Thyroid gland (tissue), 4 donors: ENCODE measurements at regions not wholly inside any gene's neighbourhood (a gene's known extent, or its start where the extent isn't known, plus 50 kb on each side); places are given as distances from the start of the nearest gene placed in this dataset.

ENCODE experiments used
- DNase-seq, 2 donors: peaks; one replicate each; pipeline ENCODE4 v3.0.0-alpha.2; 2019
- H3K27ac ChIP-seq, 3 donors: fragments of 200-600 bp; sonication (generic); 1 replicate in 2 of 3; 2 replicates in 1 of 3; pipeline ENCODE4 v1.5.1; 2016 to 2019; ENCODE audit warnings: mild to moderate bottlenecking in 1 of 3, moderate library complexity in 1 of 3
- H3K27me3 ChIP-seq: fragments of 200-600 bp; sonication (generic); one replicate; pipeline ENCODE4 v1.5.1; 2019
- H3K36me3 ChIP-seq, 2 donors: fragments of 200-600 bp; sonication (generic); one replicate each; pipeline ENCODE4 v1.5.1; 2016 to 2019
- H3K4me1 ChIP-seq, 2 donors: fragments of 200-600 bp; sonication (generic); one replicate each; pipeline ENCODE4 v1.5.1; 2017 to 2019
- H3K4me3 ChIP-seq, 3 donors: fragments of 200-600 bp; sonication (generic); replicated peaks in 1 of 3; 1 replicate in 2 of 3; 2 replicates in 1 of 3; pipeline ENCODE4 v1.5.1; 2016; ENCODE audit warnings: mild to moderate bottlenecking in 1 of 3
- H3K9me3 ChIP-seq: fragments of 200-600 bp; sonication (generic); one replicate; pipeline ENCODE4 v1.5.1; 2017
- POLR2A ChIP-seq, 2 donors: fragments of 450-650 bp; IDR thresholded peaks; one replicate each; pipeline ENCODE4 v1.6.1; 2017; ENCODE audit warnings: antibody characterized with exemption in 2 of 2, mild to moderate bottlenecking in 2 of 2, moderate library complexity in 1 of 2
- WGBS, 2 donors: methylation state at CpG; one replicate each; pipeline ENCODE4 v1.1.5; 2017; 5-methylcytosine and 5-hydroxymethylcytosine counted together
- intact Hi-C: fragments of 100-400 bp; cut with DNase I; formaldehyde crosslinking; loops from one replicate; pipeline ENCODE4 v1.15.1; 2023
- TF ChIP-seq, protein P1 (sequence below), 6 experiments: fragments of 200-600 bp in 3 of 6; fragments of 450-650 bp in 3 of 6; sonication (generic) in 3 of 6; IDR thresholded peaks; one replicate each; pipeline ENCODE4 v1.5.1; 2016 to 2019; ENCODE audit warnings: antibody characterized with exemption in 6 of 6, mild to moderate bottlenecking in 2 of 6, inconsistent platforms in 1 of 6, moderate library complexity in 1 of 6

DNA sequence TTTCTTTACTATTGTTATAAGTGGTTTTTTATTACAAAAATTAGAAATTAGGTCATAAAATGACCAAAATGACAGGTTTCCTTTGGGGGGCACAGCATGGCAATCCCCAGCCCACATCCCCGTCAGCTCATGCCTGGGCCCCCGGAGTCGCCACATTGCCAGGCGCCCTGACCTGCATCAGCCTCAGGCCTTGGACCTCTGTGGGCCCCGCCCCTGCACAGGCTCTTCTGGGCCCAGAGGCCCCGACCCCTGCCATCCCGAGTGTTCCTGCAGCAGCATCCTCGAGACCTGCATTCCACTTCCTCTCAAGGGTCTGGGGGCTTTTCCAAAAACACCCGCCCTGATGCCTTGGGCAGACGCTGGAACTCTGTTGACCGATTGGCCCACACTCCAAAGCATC is 391.1 kb upstream of the MGMT start:
- WGBS, 2 donors = 83 to 94% methylated on average over 11 of the region's 11 CpGs
- DNase-seq = no peak
- intact Hi-C loops = no loop called here
- Histone ChIP-seq H3K27me3 (no peaks in the 10 kb centered on the region), H3K9me3 (no peaks in the 10 kb centered on the region), H3K4me3 (no peak overlapping the region), H3K36me3 (no peaks in the 10 kb centered on the region), H3K27ac (no peak overlapping the region), H3K4me1 (no peaks in the 10 kb centered on the region)
- TF ChIP-seq, protein P1, sequence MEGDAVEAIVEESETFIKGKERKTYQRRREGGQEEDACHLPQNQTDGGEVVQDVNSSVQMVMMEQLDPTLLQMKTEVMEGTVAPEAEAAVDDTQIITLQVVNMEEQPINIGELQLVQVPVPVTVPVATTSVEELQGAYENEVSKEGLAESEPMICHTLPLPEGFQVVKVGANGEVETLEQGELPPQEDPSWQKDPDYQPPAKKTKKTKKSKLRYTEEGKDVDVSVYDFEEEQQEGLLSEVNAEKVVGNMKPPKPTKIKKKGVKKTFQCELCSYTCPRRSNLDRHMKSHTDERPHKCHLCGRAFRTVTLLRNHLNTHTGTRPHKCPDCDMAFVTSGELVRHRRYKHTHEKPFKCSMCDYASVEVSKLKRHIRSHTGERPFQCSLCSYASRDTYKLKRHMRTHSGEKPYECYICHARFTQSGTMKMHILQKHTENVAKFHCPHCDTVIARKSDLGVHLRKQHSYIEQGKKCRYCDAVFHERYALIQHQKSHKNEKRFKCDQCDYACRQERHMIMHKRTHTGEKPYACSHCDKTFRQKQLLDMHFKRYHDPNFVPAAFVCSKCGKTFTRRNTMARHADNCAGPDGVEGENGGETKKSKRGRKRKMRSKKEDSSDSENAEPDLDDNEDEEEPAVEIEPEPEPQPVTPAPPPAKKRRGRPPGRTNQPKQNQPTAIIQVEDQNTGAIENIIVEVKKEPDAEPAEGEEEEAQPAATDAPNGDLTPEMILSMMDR (IDR thresholded peaks at IDR 0.05) = no peak
- TF ChIP-seq POLR2A (IDR thresholded peaks at IDR 0.05) = no peak

DNA sequence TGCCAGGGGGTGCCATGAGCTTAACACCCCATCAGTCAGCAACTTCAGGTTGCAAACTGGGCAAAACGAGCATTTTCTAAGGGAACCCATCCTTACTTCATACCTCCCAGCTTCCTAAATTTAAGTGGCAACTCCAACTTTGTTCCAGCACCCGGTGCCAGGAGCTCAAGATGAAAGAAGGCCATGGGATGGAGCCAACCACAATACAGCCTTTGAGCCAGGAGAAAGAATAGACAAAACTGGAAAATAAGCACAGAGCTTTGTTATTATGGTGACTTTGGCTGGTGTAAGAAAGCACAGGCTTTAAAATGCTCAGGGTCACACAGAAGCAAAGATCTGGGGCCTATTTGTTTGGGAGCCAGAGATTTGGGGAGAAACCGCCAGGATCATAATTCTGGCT is 388.7 kb upstream of the MGMT start:
- H3K36me3 ChIP-seq = no peaks in the 10 kb centered on the region
- no peaks in the 10 kb centered on the region for H3K27me3 ChIP-seq
- DNase-seq = no peak
- no peaks in the 10 kb centered on the region for H3K9me3 ChIP-seq
- no peaks in the 10 kb centered on the region for H3K4me1 ChIP-seq
- H3K4me3 ChIP-seq = no peak overlapping the region
- intact Hi-C loops = no loop called here
- WGBS, 2 donors = 54 to 73% methylated on average over 3 of the region's 3 CpGs
- H3K27ac ChIP-seq = no peak overlapping the region
- no peak for TF ChIP-seq POLR2A (IDR thresholded peaks at IDR 0.05)
- TF ChIP-seq, protein P1 (IDR thresholded peaks at IDR 0.05) = no peak

DNA sequence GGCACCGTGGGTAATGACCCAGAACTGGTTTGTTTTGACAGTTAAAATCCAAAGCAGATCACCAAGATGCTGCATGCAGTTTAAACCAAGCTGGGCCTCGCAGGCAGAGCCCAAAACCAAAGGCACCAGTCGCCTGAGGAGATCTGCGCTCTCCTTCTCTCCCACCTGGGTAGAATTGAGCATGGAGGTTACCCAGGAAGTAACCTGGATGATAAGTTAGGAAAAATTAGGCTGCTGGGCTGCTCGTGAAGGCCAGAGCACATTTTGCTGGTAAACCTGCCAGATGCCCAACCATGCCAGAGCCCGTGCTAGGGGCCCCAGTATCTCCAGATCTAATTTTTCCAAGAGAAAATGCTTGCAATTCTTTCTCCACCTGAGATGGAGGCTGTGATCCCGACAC is 388.3 kb upstream of the MGMT start:
- H3K36me3 ChIP-seq = no peaks in the 10 kb centered on the region
- no peak overlapping the region for H3K27ac ChIP-seq
- intact Hi-C loops = no loop called here
- H3K9me3 ChIP-seq = no peaks in the 10 kb centered on the region
- 81 to 86% methylated on average over 7 of the region's 7 CpGs for WGBS, 2 donors
- TF ChIP-seq POLR2A (IDR thresholded peaks at IDR 0.05) = no peak
- TF ChIP-seq, protein P1 (IDR thresholded peaks at IDR 0.05) = no peak
- no peaks in the 10 kb centered on the region for H3K27me3 ChIP-seq
- H3K4me1 ChIP-seq = no peaks in the 10 kb centered on the region
- H3K4me3 ChIP-seq = no peak overlapping the region
- no peak for DNase-seq

DNA sequence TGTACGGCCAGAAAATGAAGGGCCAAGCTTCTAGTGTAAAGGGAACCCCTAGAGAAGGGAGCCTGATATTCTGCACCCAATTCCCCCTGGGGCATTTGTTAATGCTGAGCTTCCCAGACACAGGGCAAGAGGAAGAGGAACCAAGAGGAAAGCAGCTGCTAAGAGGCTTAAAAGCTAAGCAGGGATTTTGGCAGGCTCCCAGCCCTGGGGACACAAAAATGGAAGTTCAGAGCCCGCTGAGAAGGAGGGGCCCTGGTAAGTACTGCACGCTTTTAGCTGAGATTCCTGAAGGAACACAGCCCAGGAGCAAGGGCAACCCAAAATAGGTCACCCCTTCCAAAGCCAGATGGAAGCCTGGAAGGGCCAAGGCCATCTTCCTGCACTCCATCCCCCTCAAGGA is 387.3 kb upstream of the MGMT start:
- DNase-seq = no peak
- 57 to 62% methylated on average over 3 of the region's 3 CpGs for WGBS, 2 donors
- H3K27me3 ChIP-seq = no peaks in the 10 kb centered on the region
- intact Hi-C loops = no loop called here
- H3K36me3 ChIP-seq = no peaks in the 10 kb centered on the region
- H3K9me3 ChIP-seq = no peaks in the 10 kb centered on the region
- no peaks in the 10 kb centered on the region for H3K4me1 ChIP-seq
- TF ChIP-seq, protein P1 (IDR thresholded peaks at IDR 0.05) = no peak
- TF ChIP-seq POLR2A (IDR thresholded peaks at IDR 0.05) = no peak
- H3K27ac ChIP-seq = no peak overlapping the region
- H3K4me3 ChIP-seq = no peak overlapping the region

DNA sequence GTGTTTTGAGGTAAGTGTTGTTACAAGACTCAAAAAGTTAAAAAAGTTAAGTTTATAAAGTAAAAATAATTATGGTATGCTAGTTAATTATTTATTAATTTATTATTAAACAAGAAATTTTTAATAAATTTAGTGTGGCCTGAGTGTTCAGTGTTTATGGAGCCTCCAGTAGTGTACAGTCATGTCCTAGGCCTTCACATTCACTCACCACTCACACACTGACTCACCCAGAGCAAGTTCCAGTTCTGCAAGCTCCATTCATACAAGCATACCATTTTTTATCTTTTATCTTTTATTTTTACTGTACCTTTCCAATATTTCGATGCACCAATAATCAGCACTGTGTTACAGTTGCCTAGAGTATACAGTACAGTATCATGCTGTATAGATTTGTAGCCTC is 381.2 kb upstream of the MGMT start:
- TF ChIP-seq POLR2A (IDR thresholded peaks at IDR 0.05) = no peak
- TF ChIP-seq, protein P1 (IDR thresholded peaks at IDR 0.05) = no peak
- intact Hi-C loops = no loop called here
- 82 to 94% methylated on average over 1 of the region's 1 CpG for WGBS, 2 donors
- Histone ChIP-seq H3K4me1 (no peaks in the 10 kb centered on the region), H3K36me3 (no peaks in the 10 kb centered on the region), H3K4me3 (no peak overlapping the region), H3K9me3 (no peaks in the 10 kb centered on the region), H3K27ac (no peak overlapping the region), H3K27me3 (no peaks in the 10 kb centered on the region)
- DNase-seq = no peak
